Activated naive CD4-positive, alpha-beta T cell treated with anti-CD3 and anti-CD28 coated beads for 36 hours (primary cell): ENCODE measurements at regions not wholly inside any gene's neighbourhood (a gene's known extent, or its start where the extent isn't known, plus 50 kb on each side); places are given as distances from the start of the nearest gene placed in this dataset.

Source experiments
- CTCF ChIA-PET: fragments of 350-600 bp; sonication (Branson Sonifier 250); formaldehyde crosslinking; loops from one replicate; lab custom pipeline; 2021; ENCODE audit warnings: antibody characterized with exemption; lab: Charles Lee
- DNase-seq: peaks from one replicate; pipeline ENCODE4 v3.0.0-alpha.2; 2020
- H3K27ac Mint-ChIP-seq: one replicate; pipeline ENCODE4 v1.8.0; 2021; ENCODE audit warnings: mild to moderate bottlenecking, mixed read lengths
- H3K27me3 Mint-ChIP-seq: one replicate; pipeline ENCODE4 v1.8.0; 2021; ENCODE audit warnings: low read depth, mixed read lengths
- H3K36me3 Mint-ChIP-seq: one replicate; pipeline ENCODE4 v1.8.0; 2021; ENCODE audit warnings: low read depth, mixed read lengths
- H3K4me1 Mint-ChIP-seq: one replicate; pipeline ENCODE4 v1.8.0; 2021; ENCODE audit warnings: low read depth, mixed read lengths
- H3K4me3 Mint-ChIP-seq: one replicate; pipeline ENCODE4 v1.8.0; 2021; ENCODE audit warnings: mild to moderate bottlenecking, moderate library complexity, mixed read lengths
- H3K9me3 Mint-ChIP-seq: one replicate; pipeline ENCODE4 v1.8.0; 2021; ENCODE audit warnings: mixed read lengths
- intact Hi-C: fragments of 100-400 bp; cut with micrococcal nuclease; formaldehyde crosslinking; loops from one replicate; pipeline ENCODE4 v1.15.1; 2023

DNA sequence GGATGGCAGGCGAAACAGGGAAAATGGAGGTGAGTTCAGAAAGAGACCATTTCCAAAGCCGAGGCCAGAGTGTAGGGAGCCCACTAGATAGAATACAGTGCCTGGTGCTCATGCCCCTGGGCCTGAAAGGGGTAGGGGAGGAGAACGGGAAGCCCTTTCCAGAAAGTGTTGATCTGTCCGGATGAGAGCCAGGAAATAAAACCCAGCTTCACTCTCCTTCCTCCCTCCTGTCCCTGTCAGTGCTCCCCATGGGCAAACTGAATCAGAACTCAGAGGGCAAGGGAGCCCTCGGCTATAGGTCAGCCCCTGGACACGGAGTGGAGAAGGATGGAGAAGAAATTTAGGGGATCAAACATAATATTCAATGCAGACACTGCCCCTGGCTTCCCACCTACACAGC, 57.7 kb upstream of the RPL38 start:
- Mint-ChIP-seq H3K36me3 (no peaks in the 10 kb centered on the region), H3K4me3 (no peak overlapping the region), H3K4me1 (no peaks in the 10 kb centered on the region)

GRCh38 chr17:74146196-74146595, 57.3 kb upstream of the RPL38 start:
- CTCF ChIA-PET: no interaction called here
- Mint-ChIP-seq H3K36me3 (no peaks in the 10 kb centered on the region), H3K9me3 (peaks cover 27% of the 10 kb centered on the region), H3K4me1 (no peaks in the 10 kb centered on the region), H3K27ac (no peak overlapping the region), H3K27me3 (peaks cover 22% of the 10 kb centered on the region), H3K4me3 (no peak overlapping the region)
- intact Hi-C loops: no loop called here
- DNase-seq: no peak

More for the DNA sequence above, 57.7 kb upstream of the RPL38 start:
- no peak for DNase-seq
- H3K9me3 Mint-ChIP-seq: peaks cover 27% of the 10 kb centered on the region
- H3K27ac Mint-ChIP-seq: no peak overlapping the region
- intact Hi-C loops: no loop called here
- CTCF ChIA-PET: interaction anchor here (0.7 kb wide), 1 partner anchor 215 kb away, joined by 4 read pairs; no protein-coding TSS in a partner anchor
- H3K27me3 Mint-ChIP-seq: peaks cover 22% of the 10 kb centered on the region

DNA sequence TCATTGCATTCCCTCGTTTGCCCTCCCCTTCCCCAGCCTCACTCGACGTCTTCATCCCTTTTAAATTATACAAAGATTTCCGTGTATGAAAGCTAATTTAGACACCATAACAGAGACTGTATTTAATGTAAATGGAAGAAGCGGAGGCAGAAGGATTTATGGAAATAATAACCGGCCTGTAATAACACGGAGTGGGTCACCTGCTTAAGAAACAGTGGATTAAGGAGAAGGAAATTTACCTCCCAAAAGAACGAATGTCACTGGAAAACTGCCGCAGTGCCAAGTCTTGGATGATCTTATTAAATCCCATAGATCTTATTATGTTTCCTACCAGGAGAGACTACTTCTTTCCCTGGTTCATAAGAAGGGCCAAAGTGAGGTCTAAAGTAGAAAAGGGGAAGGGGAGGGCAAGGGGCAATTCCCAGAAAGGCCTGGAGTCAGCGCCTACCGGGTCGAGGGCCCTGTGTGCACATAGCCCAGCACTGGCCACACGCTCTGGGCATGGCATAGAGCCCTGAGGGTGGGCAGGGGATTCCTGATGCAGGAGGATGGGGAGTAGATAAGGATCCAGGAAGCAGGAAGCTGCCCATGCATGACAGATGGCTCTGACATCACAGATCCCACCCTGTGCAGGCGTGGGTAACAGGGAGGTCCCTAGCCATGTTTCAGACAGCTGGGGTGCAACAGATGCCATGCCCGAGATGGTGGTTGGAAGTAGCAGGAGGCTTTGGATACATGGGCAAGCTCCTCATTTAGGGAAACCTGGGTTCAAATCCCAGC, 56.2 kb upstream of the RPL38 start:
- CTCF ChIA-PET: no interaction called here

DNA sequence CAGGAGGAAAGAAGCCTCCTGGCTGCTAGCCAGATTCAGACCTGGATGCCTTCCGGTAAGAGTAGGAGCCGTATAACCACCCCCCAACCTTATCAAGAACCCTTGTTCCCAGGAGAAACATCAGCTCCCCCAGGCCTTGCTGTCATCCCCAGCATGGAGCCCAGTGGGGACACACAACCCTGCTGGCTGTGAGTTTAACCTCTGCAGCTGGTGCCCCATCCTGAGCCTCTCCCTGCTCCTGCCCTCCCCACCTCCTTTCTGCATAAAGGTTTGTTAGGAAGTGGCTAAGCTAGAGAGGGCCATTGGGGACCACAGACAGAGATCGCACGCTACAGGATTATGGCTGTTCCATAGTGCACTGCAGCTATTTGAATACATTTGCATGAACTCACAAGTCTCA, 55.5 kb upstream of the RPL38 start:
- intact Hi-C loops: no loop called here
- H3K4me3 Mint-ChIP-seq: no peak overlapping the region
- CTCF ChIA-PET: no interaction called here
- peaks cover 26% of the 10 kb centered on the region for H3K27me3 Mint-ChIP-seq
- no peaks in the 10 kb centered on the region for H3K36me3 Mint-ChIP-seq
- DNase-seq: no peak
- no peaks in the 10 kb centered on the region for H3K4me1 Mint-ChIP-seq
- H3K9me3 Mint-ChIP-seq: peaks cover 14% of the 10 kb centered on the region
- no peak overlapping the region for H3K27ac Mint-ChIP-seq

More for the DNA sequence above, 56.2 kb upstream of the RPL38 start:
- H3K4me3 Mint-ChIP-seq: no peak overlapping the region
- peaks cover 26% of the 10 kb centered on the region for H3K27me3 Mint-ChIP-seq
- H3K4me1 Mint-ChIP-seq: no peaks in the 10 kb centered on the region
- H3K36me3 Mint-ChIP-seq: no peaks in the 10 kb centered on the region
- no peak for DNase-seq
- H3K9me3 Mint-ChIP-seq: peaks cover 21% of the 10 kb centered on the region
- H3K27ac Mint-ChIP-seq: no peak overlapping the region
- intact Hi-C loops: no loop called here

GRCh38 chr17:74148446-74148845, 55.0 kb upstream of the RPL38 start:
- DNase-seq: no peak
- peaks cover 10% of the 10 kb centered on the region for H3K9me3 Mint-ChIP-seq
- no peaks in the 10 kb centered on the region for H3K36me3 Mint-ChIP-seq
- H3K4me1 Mint-ChIP-seq: no peaks in the 10 kb centered on the region
- peaks cover 26% of the 10 kb centered on the region for H3K27me3 Mint-ChIP-seq
- no peak overlapping the region for H3K4me3 Mint-ChIP-seq
- CTCF ChIA-PET: no interaction called here
- intact Hi-C loops: no loop called here
- H3K27ac Mint-ChIP-seq: no peak overlapping the region

- Mint-ChIP-seq H3K27ac (no peak overlapping the region), H3K4me1 (no peaks in the 10 kb centered on the region), H3K4me3 (no peak overlapping the region), H3K27me3 (peaks cover 26% of the 10 kb centered on the region), H3K9me3 (peaks cover 4% of the 10 kb centered on the region), H3K36me3 (no peaks in the 10 kb centered on the region)
- CTCF ChIA-PET: no interaction called here
- DNase-seq: no peak
- intact Hi-C loops: no loop called here
Observed at GRCh38 chr17:74148901-74149596, 54.4 kb upstream of the RPL38 start.

- H3K4me1 Mint-ChIP-seq: no peaks in the 10 kb centered on the region
- peaks cover 3% of the 10 kb centered on the region for H3K9me3 Mint-ChIP-seq
- no peaks in the 10 kb centered on the region for H3K36me3 Mint-ChIP-seq
- H3K27ac Mint-ChIP-seq: no peak overlapping the region
- H3K4me3 Mint-ChIP-seq: no peak overlapping the region
- peaks cover 26% of the 10 kb centered on the region for H3K27me3 Mint-ChIP-seq
- DNase-seq: no peak
- CTCF ChIA-PET: no interaction called here
- intact Hi-C loops: no loop called here
Observed at GRCh38 chr17:74149597-74150427, 53.7 kb upstream of the RPL38 start.

DNA sequence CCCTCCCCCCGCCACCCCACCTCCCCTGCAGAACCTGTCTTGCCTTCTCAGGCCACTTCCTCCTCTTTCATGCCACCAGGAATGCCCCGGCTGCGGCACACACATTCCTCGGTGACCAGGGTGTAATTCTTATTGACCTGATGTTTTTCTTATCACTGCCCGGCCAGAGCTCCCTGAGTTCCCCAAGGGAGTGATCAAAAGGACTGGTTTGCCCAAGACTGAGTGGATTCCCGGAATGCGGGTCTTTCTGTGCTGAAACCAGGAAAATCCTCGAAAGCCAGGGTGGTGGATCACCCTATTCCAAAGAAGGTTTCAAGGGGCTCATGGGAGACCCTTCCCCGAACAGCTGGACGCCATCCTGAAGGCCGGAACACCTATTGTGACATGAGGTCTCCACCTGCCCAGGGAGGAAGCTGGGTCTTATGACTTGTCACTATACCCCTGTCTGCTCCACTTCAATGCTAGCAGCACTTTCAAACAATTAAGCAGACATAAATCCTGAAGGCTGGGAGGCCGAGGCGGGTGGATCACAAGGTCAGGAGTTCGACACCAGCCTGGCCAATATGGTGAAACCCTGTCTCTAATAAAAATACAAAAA, 53.0 kb upstream of the RPL38 start:
- Mint-ChIP-seq H3K9me3 (peaks cover under 1% of the 10 kb centered on the region), H3K36me3 (no peaks in the 10 kb centered on the region), H3K4me3 (no peak overlapping the region), H3K27me3 (peaks cover 24% of the 10 kb centered on the region), H3K27ac (no peak overlapping the region), H3K4me1 (no peaks in the 10 kb centered on the region)
- no peak for DNase-seq
- CTCF ChIA-PET: no interaction called here
- intact Hi-C loops: no loop called here

DNA sequence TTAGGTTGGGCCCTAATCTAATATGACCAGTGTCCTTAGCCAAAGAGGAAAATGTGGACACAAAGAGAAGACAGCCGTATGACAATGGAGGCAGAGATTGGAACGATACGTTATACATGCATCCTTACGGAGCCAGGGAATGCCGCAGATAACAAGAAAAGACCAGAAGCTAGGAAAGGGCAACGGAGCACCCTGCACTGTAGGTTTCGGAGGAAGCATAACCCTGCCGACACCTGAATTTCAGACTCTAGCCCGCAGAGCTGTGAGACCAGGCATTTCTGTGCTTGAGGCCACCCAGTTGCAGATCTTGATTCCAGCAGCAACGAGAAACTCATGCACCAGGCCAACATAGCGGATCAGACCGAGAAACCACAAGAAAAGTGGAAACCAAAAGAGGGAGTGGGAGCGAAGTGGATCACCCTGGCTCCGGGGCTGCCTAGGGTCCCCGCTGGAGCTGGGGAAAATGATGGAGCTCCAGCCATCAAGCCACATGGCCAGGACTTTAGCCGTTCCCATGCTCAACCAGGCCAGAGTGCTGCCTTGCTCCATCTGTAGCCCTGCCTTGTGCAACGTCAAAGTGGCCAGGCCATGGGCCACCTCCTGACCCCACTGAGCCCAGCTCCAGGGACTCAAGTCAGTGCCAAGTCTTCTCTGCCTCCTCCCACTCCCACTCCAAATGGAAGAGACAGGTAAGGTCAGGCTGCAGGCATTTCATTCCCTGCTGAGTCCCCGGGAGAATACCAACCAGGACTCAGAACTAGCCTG, 51.7 kb upstream of the RPL38 start:
- CTCF ChIA-PET: no interaction called here
- no peaks in the 10 kb centered on the region for H3K9me3 Mint-ChIP-seq
- H3K36me3 Mint-ChIP-seq: no peaks in the 10 kb centered on the region
- no peak for DNase-seq
- intact Hi-C loops: no loop called here
- no peaks in the 10 kb centered on the region for H3K4me1 Mint-ChIP-seq
- no peak overlapping the region for H3K27ac Mint-ChIP-seq
- peaks cover 21% of the 10 kb centered on the region for H3K27me3 Mint-ChIP-seq
- H3K4me3 Mint-ChIP-seq: no peak overlapping the region

DNA sequence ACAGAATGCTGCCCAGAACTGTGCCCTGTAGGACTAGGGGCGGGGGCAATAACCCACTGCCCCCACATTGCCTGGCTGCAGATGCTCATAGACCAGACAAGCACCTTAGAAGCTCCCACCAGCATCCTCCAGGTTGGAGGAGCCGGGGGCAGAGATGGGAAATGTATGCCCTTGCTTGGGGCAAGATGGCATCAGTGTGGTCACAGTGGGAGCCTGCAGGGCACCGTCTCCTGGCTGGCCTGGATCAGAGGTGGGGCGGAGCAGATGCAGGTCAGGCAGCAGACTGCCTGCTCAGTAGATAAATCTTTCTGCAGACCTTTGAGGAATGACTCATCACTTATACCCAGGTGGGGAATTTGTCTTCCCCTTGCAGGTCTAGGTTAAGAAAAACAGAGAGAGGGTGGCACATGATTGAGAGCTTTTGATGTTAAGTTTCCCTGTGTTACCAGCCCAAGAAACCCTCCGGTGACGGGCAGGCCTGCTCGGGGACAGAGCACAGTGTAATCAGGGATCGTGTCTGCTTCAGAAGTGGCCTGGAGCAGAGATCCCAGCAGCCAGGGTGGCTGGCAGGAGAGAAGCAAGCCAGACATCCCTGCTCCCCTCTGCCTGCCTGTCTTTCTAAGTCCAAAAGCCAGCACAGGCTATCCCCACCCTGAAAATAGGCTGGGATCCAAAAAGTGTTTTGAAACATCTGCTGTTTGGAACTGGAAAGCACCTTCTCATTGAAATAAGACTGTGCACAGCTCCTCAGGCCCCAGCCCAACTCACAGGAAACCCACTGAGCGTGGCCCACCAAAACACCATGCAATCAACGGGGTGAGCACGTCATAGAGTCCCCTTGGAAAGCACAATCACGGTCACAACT, 50.7 kb upstream of the RPL38 start:
- no peaks in the 10 kb centered on the region for H3K9me3 Mint-ChIP-seq
- CTCF ChIA-PET: interaction anchor here (0.8 kb wide), 1 partner anchor 47 kb away, joined by 3 read pairs; no protein-coding TSS in a partner anchor
- peaks cover 19% of the 10 kb centered on the region for H3K27me3 Mint-ChIP-seq
- no peak overlapping the region for H3K4me3 Mint-ChIP-seq
- DNase-seq: no peak
- H3K36me3 Mint-ChIP-seq: no peaks in the 10 kb centered on the region
- no peak overlapping the region for H3K27ac Mint-ChIP-seq
- H3K4me1 Mint-ChIP-seq: no peaks in the 10 kb centered on the region
- intact Hi-C loops: no loop called here

DNA sequence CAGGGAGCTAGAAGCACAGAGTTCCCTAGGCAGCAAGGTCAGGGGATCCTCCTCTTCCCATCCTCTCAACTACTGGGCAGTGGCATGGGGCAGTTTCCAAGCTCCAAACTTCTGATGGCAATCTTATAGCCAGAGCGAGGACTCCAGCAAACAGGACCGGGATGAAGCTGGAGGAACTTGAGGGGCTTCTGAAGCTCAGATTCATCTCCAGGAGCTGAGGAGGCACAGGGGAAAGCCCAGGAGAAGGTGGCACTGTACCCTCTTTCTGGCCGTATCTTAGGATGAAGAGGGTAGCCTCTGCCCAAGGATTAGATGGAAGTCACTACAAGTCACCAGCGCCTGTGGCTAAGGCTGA, 50.0 kb upstream of the RPL38 start:
- H3K9me3 Mint-ChIP-seq: no peaks in the 10 kb centered on the region
- CTCF ChIA-PET: interaction anchor here (0.6 to 0.8 kb wide), 2 partner anchors 46 to 504 kb away, joined by 3 read pairs; no protein-coding TSS in a partner anchor
- H3K36me3 Mint-ChIP-seq: no peaks in the 10 kb centered on the region
- no peak overlapping the region for H3K4me3 Mint-ChIP-seq
- H3K27ac Mint-ChIP-seq: no peak overlapping the region
- H3K27me3 Mint-ChIP-seq: peaks cover 19% of the 10 kb centered on the region
- intact Hi-C loops: no loop called here
- H3K4me1 Mint-ChIP-seq: no peaks in the 10 kb centered on the region
- no peak for DNase-seq
